HG03108 (cell line): ENCODE measurements at regions not wholly inside any gene's neighbourhood (a gene's known extent, or its start where the extent isn't known, plus 50 kb on each side); places are given as distances from the start of the nearest gene placed in this dataset.

ENCODE experiments used
- ATAC-seq: cut with Tn5 transposase; IDR thresholded peaks from one replicate; pipeline ENCODE4 v1.9.1; 2021; ENCODE audit warnings: moderate library complexity; ENCODE audit not compliant: unreplicated experiment

DNA sequence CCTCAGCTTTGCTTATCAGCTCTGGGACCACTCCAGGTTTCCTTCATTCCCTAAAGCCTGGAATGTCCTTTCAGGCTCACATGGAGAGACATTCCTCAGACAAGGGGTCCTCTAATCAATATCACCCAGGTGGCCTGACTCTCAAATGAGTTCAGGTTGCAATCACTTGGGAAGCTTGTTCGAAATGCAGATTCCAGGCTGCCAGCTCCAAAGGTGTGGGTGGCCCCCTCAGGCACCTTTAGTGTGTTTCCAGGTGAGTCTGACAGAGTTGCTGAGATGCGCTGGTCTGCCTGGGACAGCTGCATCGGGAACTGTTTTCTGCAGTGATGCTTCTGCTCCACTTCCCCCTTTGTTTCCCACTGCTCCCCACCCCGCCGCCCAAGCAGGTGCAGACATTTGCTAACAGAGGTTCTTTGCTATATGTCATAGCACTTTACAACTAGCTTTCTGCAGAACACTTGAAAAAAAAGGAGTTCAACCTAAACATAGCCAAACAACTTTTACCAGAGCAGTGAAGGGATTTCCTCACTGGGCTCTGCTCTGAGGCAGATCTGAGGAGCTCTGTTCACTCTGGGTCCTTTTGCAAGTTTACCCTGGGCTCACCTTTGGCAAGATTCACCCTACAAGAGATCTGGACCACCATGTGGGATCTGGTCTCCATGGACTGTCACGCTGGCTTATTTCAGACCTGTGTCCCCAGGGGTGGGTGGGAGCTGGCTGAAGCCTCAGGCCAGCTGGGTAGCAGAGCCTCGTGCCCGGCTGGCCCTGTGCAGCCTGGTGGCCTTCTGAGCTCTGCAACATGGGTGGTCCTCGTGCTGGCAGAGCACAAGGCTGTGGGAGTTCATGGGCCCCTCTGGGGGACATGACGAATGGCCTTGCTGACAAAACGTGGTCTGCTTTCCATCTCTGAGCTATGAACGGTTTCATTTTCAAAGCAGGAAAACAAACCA is 539.6 kb downstream of the CCDC171 start:
- no peak for ATAC-seq

GRCh38 chr9:16098306-16098705 is 545.5 kb downstream of the CCDC171 start:
- ATAC-seq, result no peak

DNA sequence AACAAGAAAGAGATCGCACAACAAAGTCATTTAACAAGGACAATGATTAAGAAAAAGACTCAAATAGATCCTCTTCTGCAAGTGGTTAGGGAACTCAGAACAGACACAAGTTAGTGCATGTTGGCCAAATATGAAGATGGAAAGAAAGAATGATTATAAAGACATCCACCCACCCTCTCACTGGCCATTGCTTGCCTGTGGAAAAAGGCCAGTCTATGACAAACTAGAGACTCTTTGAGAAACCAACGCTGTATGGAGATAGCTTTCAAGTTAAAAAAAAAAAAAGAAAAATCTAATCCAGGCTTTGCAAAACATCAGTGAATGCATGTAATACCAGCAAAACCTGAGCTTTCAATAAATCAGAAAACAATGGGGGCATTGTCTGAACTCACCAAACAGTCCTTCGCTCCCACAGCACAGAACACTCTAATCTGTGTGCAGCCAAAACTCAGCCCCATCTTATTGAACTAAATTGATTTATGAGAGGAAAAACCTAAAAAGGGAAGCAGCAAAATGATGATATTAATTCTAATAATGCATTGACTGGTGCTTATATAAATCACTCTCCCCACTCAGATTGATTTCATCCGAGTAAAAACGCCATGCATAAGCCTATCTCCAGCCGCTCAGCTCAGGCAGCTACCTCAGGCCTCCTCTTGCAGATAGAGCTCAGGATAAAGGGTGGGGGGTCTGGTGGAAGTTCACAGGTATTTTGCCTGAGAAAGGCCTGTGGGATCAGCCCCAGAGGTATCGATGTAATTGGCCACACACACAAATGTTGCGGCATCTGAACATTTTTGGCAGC is 547.1 kb downstream of the CCDC171 start:
- ATAC-seq, result no peak

- ATAC-seq, result no peak
These were observed 547.8 kb downstream of the CCDC171 start for GRCh38 chr9:16100537-16101091.

GRCh38 chr9:16102154-16102553 is 549.3 kb downstream of the CCDC171 start:
- no peak for ATAC-seq

DNA sequence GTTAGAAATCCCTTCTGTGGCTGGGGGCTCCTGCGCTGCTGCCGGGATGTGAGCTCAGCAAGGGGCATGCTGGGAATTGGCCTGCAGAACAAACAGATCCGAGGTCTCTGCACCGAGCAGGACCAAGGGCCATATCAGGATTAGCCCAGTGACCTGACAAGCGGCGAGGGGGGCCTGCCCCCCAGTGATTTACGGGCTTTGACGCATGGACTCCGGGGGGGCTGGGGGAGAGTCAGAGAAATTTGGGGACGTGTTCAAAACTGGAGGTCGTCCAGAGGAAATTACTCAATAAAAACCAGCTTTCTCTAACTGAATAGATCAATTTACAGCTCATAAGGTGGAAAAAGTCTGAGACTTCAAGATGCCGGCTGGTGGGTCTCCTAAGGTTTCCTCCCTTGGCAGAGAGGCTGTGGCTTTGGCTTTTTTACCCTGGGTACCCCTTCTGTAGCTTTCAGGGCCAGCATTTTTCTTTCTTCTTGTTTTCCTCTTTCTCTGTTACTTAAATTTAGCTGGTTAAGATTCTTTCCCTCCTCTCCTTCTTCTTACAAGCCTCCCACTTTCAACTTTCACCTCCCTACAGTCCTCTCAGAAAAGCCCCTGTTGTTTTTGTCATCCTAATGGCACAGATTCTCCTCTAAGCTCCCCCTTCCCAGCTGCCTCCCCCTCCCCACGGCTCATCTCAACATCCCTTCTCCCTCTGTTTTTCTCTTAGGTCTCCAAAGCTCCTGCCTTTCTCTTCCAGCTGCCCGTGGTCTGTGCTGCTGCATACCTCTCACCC is 551.0 kb downstream of the CCDC171 start:
- no peak for ATAC-seq

DNA sequence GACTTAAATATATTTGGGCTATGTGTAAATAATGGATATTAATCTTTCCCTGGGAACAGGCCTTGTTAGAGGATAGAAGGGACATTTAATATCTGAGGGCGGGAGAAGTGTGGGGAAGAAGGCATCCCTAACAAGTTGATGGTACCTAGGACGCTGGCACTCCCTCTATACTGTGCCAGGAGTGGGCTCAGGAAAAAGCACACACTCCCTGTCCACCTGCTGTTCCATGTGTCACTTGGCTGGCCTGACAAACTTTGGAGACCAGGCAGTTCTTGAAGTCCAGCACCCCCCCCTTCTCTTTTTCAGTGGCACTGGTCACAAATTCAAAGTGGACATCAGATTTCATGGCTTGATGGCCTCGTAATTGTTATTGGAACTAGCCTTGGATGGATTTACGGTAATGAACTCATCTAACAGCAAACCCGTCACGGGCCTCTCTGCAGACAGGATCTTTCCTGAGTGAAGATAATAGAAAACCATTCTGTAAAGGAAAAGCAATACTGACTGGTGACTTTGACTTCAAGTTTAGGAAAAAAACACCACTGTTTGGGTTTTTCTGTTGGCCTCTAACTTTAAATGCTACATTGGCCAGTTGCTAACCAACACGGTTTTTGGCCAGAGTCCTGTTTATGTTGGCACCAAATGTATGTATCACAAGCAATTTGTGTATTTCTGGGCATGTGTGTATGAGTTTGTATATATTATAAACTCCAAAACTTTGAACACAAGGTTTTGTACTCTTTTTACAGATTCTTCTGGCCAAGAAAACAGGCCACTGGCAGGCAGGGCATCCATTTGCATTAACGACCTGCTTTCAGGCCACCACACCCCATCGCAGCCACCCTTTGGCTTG is 552.6 kb downstream of the CCDC171 start:
- no peak for ATAC-seq

GRCh38 chr9:16106021-16106571 is 553.3 kb downstream of the CCDC171 start:
- no peak for ATAC-seq

GRCh38 chr9:16112116-16112515 is 559.3 kb downstream of the CCDC171 start:
- ATAC-seq, result no peak

GRCh38 chr9:16115994-16116393 is 563.2 kb downstream of the CCDC171 start:
- no peak for ATAC-seq

DNA sequence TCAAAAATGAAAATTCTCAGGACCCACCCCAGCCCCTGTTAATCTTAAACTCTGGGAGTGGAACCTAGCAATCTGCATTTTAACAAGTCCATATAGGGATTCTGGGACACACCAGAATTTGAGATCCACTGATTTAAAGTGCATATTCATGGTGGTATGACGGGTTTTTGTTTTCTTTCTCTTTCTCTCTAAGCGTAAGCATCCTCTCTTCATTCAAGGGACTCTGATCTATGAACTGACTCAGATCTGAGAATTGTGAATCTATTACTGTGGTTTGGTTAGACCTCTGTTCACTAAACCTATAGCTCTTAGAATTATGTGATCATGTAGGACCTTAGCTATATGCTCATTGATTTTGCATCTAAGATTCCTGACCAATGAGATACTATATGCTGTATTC is 565.2 kb downstream of the CCDC171 start:
- ATAC-seq, result no peak

DNA sequence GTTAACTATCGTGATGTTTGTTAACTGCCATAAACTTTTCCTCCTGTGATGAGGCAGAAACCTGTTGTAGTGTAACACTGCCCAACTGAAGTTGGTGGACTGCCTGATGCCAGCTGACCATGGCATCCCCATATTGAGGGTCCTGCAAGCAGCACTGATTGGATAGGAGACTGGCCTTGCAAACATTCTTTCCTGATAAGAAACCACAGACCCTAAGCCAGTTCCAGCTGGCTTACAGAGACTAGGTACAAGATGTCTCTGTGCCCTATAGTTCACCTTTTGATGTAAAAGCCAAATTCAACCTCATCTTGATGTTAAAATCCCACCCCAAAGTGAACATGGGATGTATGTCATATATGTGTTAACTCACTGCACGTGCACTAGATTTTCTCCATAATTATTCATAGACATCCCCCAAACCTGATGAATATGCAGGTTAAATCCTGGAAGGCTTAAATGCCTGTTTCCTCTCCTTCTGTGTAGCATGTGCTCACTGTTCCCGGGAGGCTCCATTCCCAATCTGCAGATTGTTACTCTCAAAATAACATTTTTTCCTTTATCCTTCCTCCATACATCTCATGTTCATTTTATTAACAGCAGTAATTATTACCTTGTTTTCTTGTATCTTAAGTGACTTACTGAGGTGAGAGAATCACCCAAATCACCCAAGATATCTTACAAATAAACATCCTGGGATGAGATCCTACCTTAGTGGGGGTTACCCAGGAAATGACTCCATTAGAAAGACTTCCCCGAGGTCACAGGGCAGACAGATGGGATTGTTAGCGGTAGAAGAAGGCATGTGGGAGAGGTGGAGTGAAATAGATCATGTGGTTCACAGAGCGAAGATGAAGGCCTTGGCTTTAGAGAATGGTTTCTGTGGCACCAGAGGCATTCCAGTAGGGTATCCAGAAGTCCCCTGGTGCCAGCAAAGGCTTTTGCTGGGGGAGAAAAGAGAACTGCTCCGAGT is 566.7 kb downstream of the CCDC171 start:
- ATAC-seq, result no peak

DNA sequence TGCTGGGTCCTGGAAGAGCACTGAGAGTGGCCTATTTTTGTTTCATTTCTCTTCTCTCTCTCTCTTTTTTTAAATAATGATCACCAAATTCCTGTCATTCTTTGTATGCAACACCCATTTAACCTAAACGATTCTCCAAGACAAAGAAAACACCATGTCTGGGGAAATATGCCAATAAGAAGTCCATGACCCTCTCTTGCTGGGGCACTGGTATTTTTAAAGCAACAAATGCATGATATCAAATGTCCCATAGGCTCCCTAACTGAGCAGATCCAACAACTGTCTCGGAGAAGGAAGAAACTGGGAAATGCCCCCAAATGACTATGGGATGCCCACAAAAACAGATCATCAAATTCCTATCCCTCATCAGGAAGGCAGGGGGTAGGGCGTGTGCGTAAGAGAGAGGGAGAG is 567.4 kb downstream of the CCDC171 start:
- ATAC-seq, result no peak

DNA sequence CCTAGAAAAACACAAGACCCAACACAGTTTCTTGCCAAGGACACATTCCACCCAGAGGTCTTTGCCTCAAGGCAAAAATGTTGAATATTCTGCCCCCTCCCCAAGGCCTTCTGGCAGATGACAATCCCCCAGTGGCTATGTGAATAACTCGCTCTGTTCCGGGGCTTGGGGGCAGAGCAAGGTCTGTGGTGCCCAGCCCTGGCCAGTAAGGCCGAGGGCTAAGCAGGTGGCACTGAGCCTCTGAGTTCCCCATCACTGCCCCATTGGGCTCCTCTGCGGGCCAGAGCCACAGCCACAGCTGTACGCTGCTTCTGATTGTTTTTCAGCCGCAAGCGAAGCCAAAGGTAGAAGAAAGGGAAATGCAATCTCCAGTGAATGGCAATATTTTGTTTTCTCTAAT is 567.9 kb downstream of the CCDC171 start:
- no peak for ATAC-seq

GRCh38 chr9:16121168-16121567 is 568.3 kb downstream of the CCDC171 start:
- ATAC-seq, result no peak

- no peak for ATAC-seq
These were observed 568.9 kb downstream of the CCDC171 start for GRCh38 chr9:16121601-16122286.

DNA sequence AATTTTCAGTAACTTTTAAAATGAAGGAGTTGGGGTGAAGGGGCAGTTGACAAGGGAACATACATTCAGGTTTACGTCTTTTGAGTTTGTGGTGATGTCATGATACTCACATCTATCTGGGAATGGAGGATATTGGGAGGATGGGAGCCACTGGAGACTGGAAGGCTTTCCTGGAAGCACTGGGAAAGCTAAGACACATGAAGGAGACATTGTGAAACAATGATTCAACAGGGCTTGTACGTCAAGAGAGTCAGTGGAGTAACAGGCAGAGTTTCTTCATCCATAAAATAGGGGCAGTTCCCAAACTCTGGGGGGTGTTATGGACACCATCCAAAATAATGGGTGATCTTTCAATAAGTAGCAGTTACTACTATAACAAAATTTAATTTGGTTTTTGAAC is 572.8 kb downstream of the CCDC171 start:
- ATAC-seq, result no peak

GRCh38 chr9:16126042-16126441 is 573.2 kb downstream of the CCDC171 start:
- no peak for ATAC-seq
